Mesendoderm (in vitro differentiated cells): ENCODE measurements at regions not wholly inside any gene's neighbourhood (a gene's known extent, or its start where the extent isn't known, plus 50 kb on each side); places are given as distances from the start of the nearest gene placed in this dataset.

Experiments
- DNase-seq: peaks from one replicate; pipeline ENCODE4 v3.0.0; 2013
- H2AK5ac ChIP-seq: 2 replicates; pipeline ENCODE4 v1.6.1; 2013; ENCODE audit warnings: low read length, inconsistent platforms
- H2BK120ac ChIP-seq: 2 replicates; pipeline ENCODE4 v1.6.1; 2013; ENCODE audit warnings: low read depth, mild to moderate bottlenecking, low read length, moderate library complexity, mixed read lengths
- H2BK15ac ChIP-seq: replicated peaks from 2 replicates; pipeline ENCODE4 v1.6.1; 2013; ENCODE audit warnings: low read depth, mild to moderate bottlenecking, moderate library complexity
- H2BK5ac ChIP-seq: 2 replicates; pipeline ENCODE4 v1.6.1; 2013; ENCODE audit warnings: low read length, inconsistent platforms
- H3K18ac ChIP-seq: 2 replicates; pipeline ENCODE4 v1.6.1; 2013; ENCODE audit warnings: mild to moderate bottlenecking, low read length, mixed read lengths
- H3K23ac ChIP-seq: one replicate; pipeline ENCODE4 v1.6.1; 2013; ENCODE audit warnings: low read length
- H3K27ac ChIP-seq: 2 replicates; pipeline ENCODE4 v1.5.1; 2013; ENCODE audit warnings: low read depth, mild to moderate bottlenecking, inconsistent platforms, low read length, moderate library complexity
- H3K27me3 ChIP-seq: 2 replicates; pipeline ENCODE4 v1.6.1; 2013; ENCODE audit warnings: low read length, control low read depth, mild to moderate bottlenecking, inconsistent platforms; ENCODE audit not compliant: insufficient read depth, poor library complexity
- H3K36me3 ChIP-seq: 2 replicates; pipeline ENCODE4 v1.6.1; 2013; ENCODE audit warnings: low read length, inconsistent platforms; ENCODE audit not compliant: control insufficient read depth, insufficient read depth
- H3K4ac ChIP-seq: one replicate; pipeline ENCODE4 v1.6.1; 2013; ENCODE audit warnings: low read depth, mild to moderate bottlenecking, low read length, moderate library complexity
- H3K4me1 ChIP-seq: 2 replicates; pipeline ENCODE4 v1.6.1; 2013; ENCODE audit warnings: low read depth, low read length, inconsistent platforms; ENCODE audit not compliant: control insufficient read depth
- H3K4me2 ChIP-seq: 2 replicates; pipeline ENCODE4 v1.6.1; 2013; ENCODE audit warnings: low read length
- H3K4me3 ChIP-seq: 2 replicates; pipeline ENCODE4 v1.5.1; 2013; ENCODE audit warnings: mild to moderate bottlenecking, low read length
- H3K56ac ChIP-seq: one replicate; pipeline ENCODE4 v1.6.1; 2013; ENCODE audit warnings: low read length
- H3K79me1 ChIP-seq: 2 replicates; pipeline ENCODE4 v1.6.1; 2013; ENCODE audit warnings: low read length, inconsistent platforms
- H3K79me2 ChIP-seq: 2 replicates; pipeline ENCODE4 v1.6.1; 2013; ENCODE audit warnings: mild to moderate bottlenecking, low read length; ENCODE audit not compliant: control insufficient read depth, insufficient read depth
- H3K9ac ChIP-seq: 2 replicates; pipeline ENCODE4 v1.6.1; 2013; ENCODE audit warnings: low read length, inconsistent platforms
- H4K5ac ChIP-seq: one replicate; pipeline ENCODE4 v1.6.1; 2013; ENCODE audit warnings: low read length
- H4K8ac ChIP-seq: one replicate; pipeline ENCODE4 v1.6.1; 2013; ENCODE audit warnings: low read depth, mild to moderate bottlenecking, control low read depth, low read length, moderate library complexity
- WGBS: extraction: QIAGEN DNeasy Blood & Tissue Kit; methylation state at CpG from one replicate; pipeline ENCODE4 v1.1.7; 2013; ENCODE audit warnings: low lambda C conversion rate, missing lambda C conversion rate; ENCODE audit not compliant: insufficient coverage; ENCODE audit errors: extremely low coverage; 5-methylcytosine and 5-hydroxymethylcytosine counted together

- H3K27me3 ChIP-seq: no peaks in the 10 kb centered on the region
- H3K79me2 ChIP-seq: no peaks in the 10 kb centered on the region
- no peak overlapping the region for H3K56ac ChIP-seq
- no peak overlapping the region for H3K27ac ChIP-seq
- H2BK15ac ChIP-seq: no peak overlapping the region
- H3K36me3 ChIP-seq: no peaks in the 10 kb centered on the region
- no peak overlapping the region for H4K5ac ChIP-seq
- no peak overlapping the region for H3K4me3 ChIP-seq
- H3K18ac ChIP-seq: no peak overlapping the region
- no CpG with 5 or more reads among the region's 7 CpGs for WGBS
- no peaks in the 10 kb centered on the region for H3K4me1 ChIP-seq
- H3K4me2 ChIP-seq: no peak overlapping the region
- H4K8ac ChIP-seq: no peak overlapping the region
- H3K23ac ChIP-seq: no peak overlapping the region
- no peak overlapping the region for H2BK5ac ChIP-seq
- DNase-seq: no peak
- H2BK120ac ChIP-seq: no peak overlapping the region
- H3K9ac ChIP-seq: no peak overlapping the region
- no peak overlapping the region for H2AK5ac ChIP-seq
- H3K79me1 ChIP-seq: no peaks in the 10 kb centered on the region
- no peak overlapping the region for H3K4ac ChIP-seq
Measured at GRCh38 chr9:79985264-79985663, 413.5 kb downstream of the TLE4 start.

DNA sequence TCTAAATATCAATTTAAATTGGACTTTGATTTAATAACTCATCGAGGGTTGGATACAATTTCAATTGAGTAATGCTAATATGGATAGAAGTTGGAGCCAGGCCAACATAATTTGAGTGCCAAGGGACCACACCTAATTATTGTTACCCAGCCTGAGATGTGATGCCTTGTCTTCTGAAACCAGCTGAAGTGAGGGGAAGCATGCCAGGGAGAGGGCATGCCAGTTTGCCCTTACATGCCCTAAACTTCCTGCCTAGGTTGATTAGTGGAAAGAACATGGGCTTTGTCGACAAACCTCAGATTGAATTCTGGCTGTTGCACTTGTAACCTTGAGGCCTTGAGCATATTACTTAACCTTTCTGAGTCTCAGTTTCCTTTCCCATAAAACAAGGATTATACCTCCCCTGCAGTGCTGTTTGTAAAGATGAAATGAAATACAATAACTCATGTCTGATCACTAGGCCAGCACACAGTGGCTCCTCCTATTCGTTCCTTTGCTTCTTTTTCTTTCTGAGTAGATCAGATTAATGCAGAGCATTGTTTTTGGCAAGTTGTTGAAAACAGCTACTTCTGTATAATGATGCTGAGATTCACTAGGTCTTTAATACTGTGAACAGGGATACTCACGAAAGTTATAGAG lies 412.8 kb downstream of the TLE4 start:
- H3K4me2 ChIP-seq: no peak overlapping the region
- no peak overlapping the region for H2BK15ac ChIP-seq
- H3K79me2 ChIP-seq: no peaks in the 10 kb centered on the region
- H3K18ac ChIP-seq: no peak overlapping the region
- H3K79me1 ChIP-seq: no peaks in the 10 kb centered on the region
- no peak for DNase-seq
- H3K56ac ChIP-seq: no peak overlapping the region
- H3K23ac ChIP-seq: no peak overlapping the region
- H3K4me3 ChIP-seq: no peak overlapping the region
- H3K4me1 ChIP-seq: no peaks in the 10 kb centered on the region
- no peak overlapping the region for H3K4ac ChIP-seq
- H2BK120ac ChIP-seq: no peak overlapping the region
- H2BK5ac ChIP-seq: no peak overlapping the region
- no CpG with 5 or more reads among the region's 4 CpGs for WGBS
- H3K27me3 ChIP-seq: no peaks in the 10 kb centered on the region
- no peak overlapping the region for H4K5ac ChIP-seq
- no peak overlapping the region for H3K27ac ChIP-seq
- H2AK5ac ChIP-seq: no peak overlapping the region
- no peaks in the 10 kb centered on the region for H3K36me3 ChIP-seq
- no peak overlapping the region for H4K8ac ChIP-seq
- H3K9ac ChIP-seq: no peak overlapping the region

- Histone ChIP-seq H4K8ac (no peak overlapping the region), H3K79me1 (no peaks in the 10 kb centered on the region), H4K5ac (no peak overlapping the region), H2BK15ac (no peak overlapping the region), H3K4me1 (no peaks in the 10 kb centered on the region), H3K9ac (no peak overlapping the region), H3K23ac (no peak overlapping the region), H3K4ac (no peak overlapping the region), H3K79me2 (no peaks in the 10 kb centered on the region), H3K4me3 (no peak overlapping the region), H3K27ac (no peak overlapping the region), H3K4me2 (no peak overlapping the region), H2BK5ac (no peak overlapping the region), H2BK120ac (no peak overlapping the region), H3K18ac (no peak overlapping the region), H3K56ac (no peak overlapping the region), H2AK5ac (no peak overlapping the region), H3K36me3 (no peaks in the 10 kb centered on the region), H3K27me3 (no peaks in the 10 kb centered on the region)
- no peak for DNase-seq
- no CpG with 5 or more reads among the region's 3 CpGs for WGBS
Measured at GRCh38 chr9:79980432-79980831, 408.7 kb downstream of the TLE4 start.

GRCh38 chr9:79977510-79978197 lies 405.9 kb downstream of the TLE4 start:
- Histone ChIP-seq H3K36me3 (no peaks in the 10 kb centered on the region), H3K79me2 (no peaks in the 10 kb centered on the region), H2BK15ac (no peak overlapping the region), H3K4ac (no peak overlapping the region), H2AK5ac (no peak overlapping the region), H3K27ac (no peak overlapping the region), H3K56ac (no peak overlapping the region), H3K18ac (no peak overlapping the region), H3K4me1 (peaks cover 4% of the 10 kb centered on the region), H3K4me2 (no peak overlapping the region), H3K79me1 (no peaks in the 10 kb centered on the region), H3K27me3 (no peaks in the 10 kb centered on the region), H2BK120ac (no peak overlapping the region), H4K8ac (no peak overlapping the region), H4K5ac (no peak overlapping the region), H3K9ac (no peak overlapping the region), H3K4me3 (no peak overlapping the region), H2BK5ac (no peak overlapping the region), H3K23ac (no peak overlapping the region)
- no peak for DNase-seq
- no CpG with 5 or more reads among the region's 1 CpG for WGBS

- no peak overlapping the region for H4K8ac ChIP-seq
- H2BK120ac ChIP-seq: no peak overlapping the region
- H3K4me2 ChIP-seq: no peak overlapping the region
- H3K36me3 ChIP-seq: no peaks in the 10 kb centered on the region
- no peak overlapping the region for H4K5ac ChIP-seq
- no peaks in the 10 kb centered on the region for H3K79me1 ChIP-seq
- H3K56ac ChIP-seq: no peak overlapping the region
- WGBS: no CpG with 5 or more reads among the region's 10 CpGs
- no peak overlapping the region for H3K18ac ChIP-seq
- H3K4me1 ChIP-seq: peaks cover 4% of the 10 kb centered on the region
- H2AK5ac ChIP-seq: no peak overlapping the region
- H2BK5ac ChIP-seq: no peak overlapping the region
- no peak overlapping the region for H3K27ac ChIP-seq
- no peak overlapping the region for H3K4ac ChIP-seq
- no peak overlapping the region for H2BK15ac ChIP-seq
- no peaks in the 10 kb centered on the region for H3K79me2 ChIP-seq
- H3K4me3 ChIP-seq: no peak overlapping the region
- no peak for DNase-seq
- H3K27me3 ChIP-seq: no peaks in the 10 kb centered on the region
- no peak overlapping the region for H3K9ac ChIP-seq
- no peak overlapping the region for H3K23ac ChIP-seq
Measured at GRCh38 chr9:79977074-79977435, 405.3 kb downstream of the TLE4 start.
